Neural progenitor cell (in vitro differentiated cells): ENCODE measurements at regions not wholly inside any gene's neighbourhood (a gene's known extent, or its start where the extent isn't known, plus 50 kb on each side); places are given as distances from the start of the nearest gene placed in this dataset.

Experiments used
- DNase-seq: peaks from one replicate; pipeline ENCODE4 v3.0.0-alpha.2; 2016; ENCODE audit warnings: low spot score
- H2AFZ ChIP-seq: fragments of 200-600 bp; sonication (generic); replicated peaks from 2 replicates; pipeline ENCODE4 v1.6.1; 2016; ENCODE audit warnings: antibody characterized with exemption
- H3F3A ChIP-seq: fragments of 200-600 bp; sonication (generic); 2 replicates; pipeline ENCODE4 v1.6.1; 2016; ENCODE audit warnings: antibody characterized with exemption, low read depth
- H3K27ac ChIP-seq: fragments of 200-600 bp; sonication (generic); 2 replicates; pipeline ENCODE4 v1.5.1; 2016; ENCODE audit warnings: mild to moderate bottlenecking
- H3K27me3 ChIP-seq: fragments of 200-600 bp; sonication (generic); 2 replicates; pipeline ENCODE4 v1.6.1; 2016; ENCODE audit warnings: mild to moderate bottlenecking, moderate library complexity
- H3K36me3 ChIP-seq: fragments of 200-600 bp; sonication (generic); 2 replicates; pipeline ENCODE4 v1.5.1; 2016
- H3K4me1 ChIP-seq: fragments of 200-600 bp; sonication (generic); 2 replicates; pipeline ENCODE4 v1.6.1; 2016; ENCODE audit warnings: mixed run types
- H3K4me2 ChIP-seq: fragments of 200-600 bp; sonication (generic); 2 replicates; pipeline ENCODE4 v1.6.1; 2016
- H3K4me3 ChIP-seq: fragments of 200-600 bp; sonication (generic); 2 replicates; pipeline ENCODE4 v1.5.1; 2016
- H3K79me2 ChIP-seq: fragments of 200-600 bp; sonication (generic); 2 replicates; pipeline ENCODE4 v1.6.1; 2016; ENCODE audit warnings: low read depth
- H3K9ac ChIP-seq: fragments of 200-600 bp; sonication (generic); 2 replicates; pipeline ENCODE4 v1.6.1; 2016
- H3K9me3 ChIP-seq: fragments of 200-600 bp; sonication (generic); 2 replicates; pipeline ENCODE4 v1.5.1; 2016; ENCODE audit warnings: low read depth
- H4K20me1 ChIP-seq: fragments of 200-600 bp; sonication (generic); 2 replicates; pipeline ENCODE4 v1.6.1; 2016; ENCODE audit warnings: low read depth
- H3K27ac Mint-ChIP-seq: 3 replicates; pipeline ENCODE4 v1.8.0; 2021; ENCODE audit warnings: mixed read lengths
- H3K27me3 Mint-ChIP-seq: 2 replicates; pipeline ENCODE4 v1.8.0; 2022; ENCODE audit warnings: low read depth, mild to moderate bottlenecking, inconsistent platforms, moderate library complexity, mixed read lengths; ENCODE audit not compliant: insufficient read depth
- H3K36me3 Mint-ChIP-seq: 3 replicates; pipeline ENCODE4 v1.8.0; 2021; ENCODE audit warnings: mixed read lengths
- H3K4me1 Mint-ChIP-seq: 3 replicates; pipeline ENCODE4 v1.8.0; 2021; ENCODE audit warnings: mixed read lengths
- H3K4me3 Mint-ChIP-seq: 3 replicates; pipeline ENCODE4 v1.8.0; 2021; ENCODE audit warnings: mild to moderate bottlenecking, moderate library complexity, mixed read lengths
- H3K9me3 Mint-ChIP-seq: 3 replicates; pipeline ENCODE4 v1.8.0; 2020; ENCODE audit warnings: mixed read lengths
- EZH2 ChIP-seq: fragments of 200-600 bp; sonication (generic); IDR thresholded peaks from 2 replicates; pipeline ENCODE4 v1.6.1; 2017; ENCODE audit warnings: antibody characterized with exemption, mild to moderate bottlenecking, moderate library complexity
- EZH2phosphoT487 ChIP-seq: fragments of 200-600 bp; sonication (generic); IDR thresholded peaks from 2 replicates; pipeline ENCODE4 v1.6.1; 2017; ENCODE audit warnings: antibody characterized with exemption
- TF ChIP-seq, protein P1 (sequence below): fragments of 200-600 bp; sonication (generic); IDR thresholded peaks from 2 replicates; pipeline ENCODE4 v1.5.1; 2017; ENCODE audit warnings: antibody characterized with exemption, mild to moderate bottlenecking

DNA sequence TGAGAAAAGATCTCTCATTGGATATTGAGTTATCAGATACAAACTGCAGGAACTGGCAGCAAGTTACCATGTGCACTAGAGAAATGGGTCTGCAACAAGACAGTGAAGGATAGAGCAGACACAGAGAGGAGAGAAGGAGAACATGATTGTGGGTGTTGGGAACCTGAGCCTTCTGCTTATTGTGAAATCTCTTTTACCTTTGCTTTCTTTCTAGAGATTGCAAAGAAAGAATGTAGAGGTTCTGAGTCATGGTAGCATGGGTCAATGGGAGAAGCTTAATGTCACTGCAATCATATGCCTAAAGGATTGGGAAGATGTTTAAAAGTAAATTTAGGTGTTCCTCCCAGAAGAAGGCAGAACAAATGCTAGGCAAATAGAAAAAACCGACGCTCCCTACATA, 821.4 kb downstream of the CCSER2 start:
- peaks cover 55% of the 10 kb centered on the region for H3K4me1 ChIP-seq
- no peaks in the 10 kb centered on the region for H3K79me2 ChIP-seq
- H3K27ac ChIP-seq, result peak overlapping the region; percentile 44
- H4K20me1 ChIP-seq, result no peaks in the 10 kb centered on the region
- no peak for DNase-seq
- no peak overlapping the region for H3K27ac Mint-ChIP-seq
- no peak overlapping the region for H3K4me3 ChIP-seq
- H3K4me1 Mint-ChIP-seq, result peaks cover 38% of the 10 kb centered on the region
- H3K4me3 Mint-ChIP-seq, result no peak overlapping the region
- H3K36me3 Mint-ChIP-seq, result no peaks in the 10 kb centered on the region
- no peak for TF ChIP-seq EZH2
- TF ChIP-seq, protein P1, sequence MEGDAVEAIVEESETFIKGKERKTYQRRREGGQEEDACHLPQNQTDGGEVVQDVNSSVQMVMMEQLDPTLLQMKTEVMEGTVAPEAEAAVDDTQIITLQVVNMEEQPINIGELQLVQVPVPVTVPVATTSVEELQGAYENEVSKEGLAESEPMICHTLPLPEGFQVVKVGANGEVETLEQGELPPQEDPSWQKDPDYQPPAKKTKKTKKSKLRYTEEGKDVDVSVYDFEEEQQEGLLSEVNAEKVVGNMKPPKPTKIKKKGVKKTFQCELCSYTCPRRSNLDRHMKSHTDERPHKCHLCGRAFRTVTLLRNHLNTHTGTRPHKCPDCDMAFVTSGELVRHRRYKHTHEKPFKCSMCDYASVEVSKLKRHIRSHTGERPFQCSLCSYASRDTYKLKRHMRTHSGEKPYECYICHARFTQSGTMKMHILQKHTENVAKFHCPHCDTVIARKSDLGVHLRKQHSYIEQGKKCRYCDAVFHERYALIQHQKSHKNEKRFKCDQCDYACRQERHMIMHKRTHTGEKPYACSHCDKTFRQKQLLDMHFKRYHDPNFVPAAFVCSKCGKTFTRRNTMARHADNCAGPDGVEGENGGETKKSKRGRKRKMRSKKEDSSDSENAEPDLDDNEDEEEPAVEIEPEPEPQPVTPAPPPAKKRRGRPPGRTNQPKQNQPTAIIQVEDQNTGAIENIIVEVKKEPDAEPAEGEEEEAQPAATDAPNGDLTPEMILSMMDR, result no peak
- no peak for TF ChIP-seq EZH2phosphoT487
- no peaks in the 10 kb centered on the region for H3K27me3 ChIP-seq
- H3K36me3 ChIP-seq, result no peaks in the 10 kb centered on the region
- no peak overlapping the region for H2AFZ ChIP-seq
- peaks cover 2% of the 10 kb centered on the region for H3K27me3 Mint-ChIP-seq
- no peaks in the 10 kb centered on the region for H3K9me3 Mint-ChIP-seq
- H3K9me3 ChIP-seq, result no peaks in the 10 kb centered on the region
- H3K9ac ChIP-seq, result no peak overlapping the region
- peak overlapping the region; percentile 53 for H3K4me2 ChIP-seq
- H3F3A ChIP-seq, result peaks cover 44% of the 10 kb centered on the region

DNA sequence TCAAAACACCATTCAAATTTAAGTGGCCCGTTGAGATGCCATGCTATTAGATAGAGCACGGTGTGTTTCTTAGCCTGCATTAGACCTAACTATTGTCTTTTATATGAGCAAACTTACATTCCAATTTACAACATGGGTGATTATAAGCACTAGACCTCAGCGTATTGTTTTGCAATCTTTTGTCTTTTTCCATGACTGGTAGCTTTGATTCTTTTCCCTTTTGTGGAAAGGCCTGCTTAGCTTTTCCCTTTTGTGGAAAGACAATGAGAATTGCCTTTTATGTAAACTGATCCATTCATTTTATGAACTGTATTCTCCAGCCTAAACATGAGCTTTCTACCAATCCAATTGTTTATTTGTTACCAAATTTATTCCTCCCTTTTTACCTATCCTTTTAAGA, 823.1 kb downstream of the CCSER2 start:
- TF ChIP-seq EZH2 (no peak), EZH2phosphoT487 (peak; percentile 44)
- Histone ChIP-seq H3K4me1 (peaks cover 55% of the 10 kb centered on the region), H4K20me1 (no peaks in the 10 kb centered on the region), H3K27me3 (no peaks in the 10 kb centered on the region), H3K79me2 (no peaks in the 10 kb centered on the region), H2AFZ (no peak overlapping the region), H3K36me3 (no peaks in the 10 kb centered on the region), H3F3A (peaks cover 44% of the 10 kb centered on the region), H3K4me2 (peak overlapping the region; percentile 53), H3K9me3 (no peaks in the 10 kb centered on the region), H3K4me3 (no peak overlapping the region), H3K27ac (peak overlapping the region; percentile 69), H3K9ac (no peak overlapping the region)
- peak; percentile 53 for DNase-seq
- peaks cover 38% of the 10 kb centered on the region for H3K4me1 Mint-ChIP-seq
- H3K27me3 Mint-ChIP-seq, result peaks cover 2% of the 10 kb centered on the region
- no peaks in the 10 kb centered on the region for H3K9me3 Mint-ChIP-seq
- peak overlapping the region; percentile 44 for H3K27ac Mint-ChIP-seq
- no peaks in the 10 kb centered on the region for H3K36me3 Mint-ChIP-seq
- no peak overlapping the region for H3K4me3 Mint-ChIP-seq

- Histone ChIP-seq H4K20me1 (no peaks in the 10 kb centered on the region), H3K4me2 (peak overlapping the region; percentile 53), H3K27ac (no peak overlapping the region)
These were observed 824.1 kb downstream of the CCSER2 start for GRCh38 chr10:85152496-85152895.

DNA sequence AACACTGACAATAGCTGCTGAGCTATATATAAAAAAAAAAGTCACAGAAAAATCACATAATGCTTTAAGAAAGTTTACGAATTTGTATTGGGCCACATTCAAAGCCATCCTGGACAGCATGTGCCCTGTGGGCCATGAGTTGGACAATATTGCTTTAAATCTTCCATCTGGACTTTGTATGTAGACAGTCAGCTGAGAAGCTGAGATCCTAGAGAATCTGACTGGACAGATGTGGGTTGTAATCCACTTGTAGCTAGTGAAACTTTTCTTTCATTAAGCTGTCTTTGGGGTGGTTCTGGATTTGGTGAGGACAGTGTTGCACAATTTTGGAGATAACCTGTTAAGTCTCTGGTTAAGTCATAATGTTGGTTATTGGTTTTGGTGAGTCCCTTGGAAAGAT, 824.5 kb downstream of the CCSER2 start:
- Histone ChIP-seq H3K27ac (no peak overlapping the region), H3K4me3 (no peak overlapping the region), H3K4me2 (peak overlapping the region; percentile 53), H2AFZ (no peak overlapping the region), H3K9ac (no peak overlapping the region), H3K9me3 (no peaks in the 10 kb centered on the region), H3K27me3 (no peaks in the 10 kb centered on the region), H3F3A (peaks cover 44% of the 10 kb centered on the region), H4K20me1 (no peaks in the 10 kb centered on the region), H3K79me2 (no peaks in the 10 kb centered on the region), H3K36me3 (no peaks in the 10 kb centered on the region), H3K4me1 (peaks cover 53% of the 10 kb centered on the region)
- DNase-seq, result no peak
- Mint-ChIP-seq H3K9me3 (no peaks in the 10 kb centered on the region), H3K4me3 (no peak overlapping the region), H3K27me3 (peaks cover 2% of the 10 kb centered on the region), H3K4me1 (peaks cover 38% of the 10 kb centered on the region), H3K36me3 (no peaks in the 10 kb centered on the region), H3K27ac (peak overlapping the region; percentile 8)
- TF ChIP-seq EZH2phosphoT487, result no peak
- TF ChIP-seq, protein P1, result no peak
- TF ChIP-seq EZH2, result no peak

More at GRCh38 chr10:85152496-85152895, 824.1 kb downstream of the CCSER2 start:
- peaks cover 38% of the 10 kb centered on the region for H3K4me1 Mint-ChIP-seq
- Histone ChIP-seq H2AFZ (no peak overlapping the region), H3K27me3 (no peaks in the 10 kb centered on the region), H3K79me2 (no peaks in the 10 kb centered on the region), H3K4me3 (no peak overlapping the region), H3F3A (peaks cover 44% of the 10 kb centered on the region), H3K36me3 (no peaks in the 10 kb centered on the region), H3K4me1 (peaks cover 55% of the 10 kb centered on the region), H3K9ac (no peak overlapping the region), H3K9me3 (no peaks in the 10 kb centered on the region)
- no peaks in the 10 kb centered on the region for H3K9me3 Mint-ChIP-seq
- TF ChIP-seq EZH2phosphoT487 (no peak), EZH2 (no peak)
- TF ChIP-seq, protein P1, result no peak
- H3K27ac Mint-ChIP-seq, result peak overlapping the region; percentile 59
- no peak overlapping the region for H3K4me3 Mint-ChIP-seq
- DNase-seq, result peak; percentile 36
- peaks cover 2% of the 10 kb centered on the region for H3K27me3 Mint-ChIP-seq
- H3K36me3 Mint-ChIP-seq, result no peaks in the 10 kb centered on the region
